DLD1 (cell line): ENCODE measurements at regions not wholly inside any gene's neighbourhood (a gene's known extent, or its start where the extent isn't known, plus 50 kb on each side); places are given as distances from the start of the nearest gene placed in this dataset.
"Not testable (repeated sequence)": the region's sequence is repeated elsewhere in the genome, so short reads cannot be mapped to it uniquely, and the experiment has no call there.

Experiments used
- in situ Hi-C: cut with HindIII; loops from 2 replicates; pipeline ENCODE4 v1.10.0; 2017; ENCODE audit warnings: low sequenced_read_pairs

DNA sequence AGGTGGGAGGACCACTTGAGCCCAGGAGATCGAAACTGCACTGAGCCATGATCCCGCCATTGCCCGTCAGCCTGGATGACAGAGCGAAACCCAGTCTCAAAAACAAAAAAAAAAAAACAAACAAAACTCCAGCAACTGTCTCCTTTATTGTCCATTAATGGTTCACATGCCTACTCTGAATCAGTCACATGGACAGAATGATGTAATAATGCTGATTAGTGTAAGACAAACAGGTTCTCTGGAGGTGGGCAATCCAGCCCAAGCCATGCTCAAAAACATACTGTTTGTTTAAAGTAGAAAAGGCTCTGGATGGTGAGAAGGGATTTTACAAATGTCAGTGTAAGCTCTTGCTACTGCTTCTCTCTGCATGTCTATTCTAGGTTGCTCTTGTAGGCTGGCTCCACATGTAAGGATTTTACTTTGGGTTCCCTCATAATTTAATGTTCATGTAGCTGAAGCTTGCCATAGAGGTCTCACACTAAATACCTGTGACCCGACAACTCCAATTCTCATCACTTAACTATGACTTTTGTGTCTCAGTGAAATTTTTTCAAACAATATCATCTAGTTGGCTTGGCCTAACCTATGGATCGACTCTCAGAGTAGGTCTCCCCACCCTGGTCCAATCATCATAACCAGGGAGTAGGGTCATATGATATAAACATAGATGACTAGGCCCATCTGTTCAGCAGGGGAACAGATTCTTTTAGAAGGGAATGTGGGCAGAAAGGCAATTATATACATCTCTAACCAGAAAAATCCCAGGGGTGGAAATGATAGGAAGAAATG, 83.9 kb upstream of the SLC39A10 start:
- in situ Hi-C loops, result no loop called here

GRCh38 chr2:195570329-195570728, 86.7 kb upstream of the SLC39A10 start:
- in situ Hi-C loops, result no loop called here

DNA sequence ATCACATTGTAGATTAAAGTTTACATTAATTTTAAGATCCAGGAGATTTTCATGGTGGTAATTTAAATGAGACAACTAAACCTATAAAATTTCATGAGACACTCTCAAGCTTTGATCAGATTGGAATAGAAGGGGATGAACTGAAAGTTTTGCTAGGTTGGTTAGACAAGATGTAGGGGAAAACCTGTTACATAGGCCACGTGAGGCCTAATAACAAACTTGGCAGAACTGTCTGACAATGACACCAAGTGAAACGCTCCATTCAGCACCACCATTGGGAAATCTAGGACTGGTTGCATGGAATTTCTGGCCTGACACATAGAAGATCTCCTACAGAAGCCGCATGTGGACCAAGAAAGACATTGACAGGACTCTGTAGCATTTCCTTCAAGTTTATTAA, 87.8 kb upstream of the SLC39A10 start:
- in situ Hi-C loops, result no loop called here

GRCh38 chr2:195564625-195565135, 92.3 kb upstream of the SLC39A10 start:
- in situ Hi-C loops, result not testable (repeated sequence)

DNA sequence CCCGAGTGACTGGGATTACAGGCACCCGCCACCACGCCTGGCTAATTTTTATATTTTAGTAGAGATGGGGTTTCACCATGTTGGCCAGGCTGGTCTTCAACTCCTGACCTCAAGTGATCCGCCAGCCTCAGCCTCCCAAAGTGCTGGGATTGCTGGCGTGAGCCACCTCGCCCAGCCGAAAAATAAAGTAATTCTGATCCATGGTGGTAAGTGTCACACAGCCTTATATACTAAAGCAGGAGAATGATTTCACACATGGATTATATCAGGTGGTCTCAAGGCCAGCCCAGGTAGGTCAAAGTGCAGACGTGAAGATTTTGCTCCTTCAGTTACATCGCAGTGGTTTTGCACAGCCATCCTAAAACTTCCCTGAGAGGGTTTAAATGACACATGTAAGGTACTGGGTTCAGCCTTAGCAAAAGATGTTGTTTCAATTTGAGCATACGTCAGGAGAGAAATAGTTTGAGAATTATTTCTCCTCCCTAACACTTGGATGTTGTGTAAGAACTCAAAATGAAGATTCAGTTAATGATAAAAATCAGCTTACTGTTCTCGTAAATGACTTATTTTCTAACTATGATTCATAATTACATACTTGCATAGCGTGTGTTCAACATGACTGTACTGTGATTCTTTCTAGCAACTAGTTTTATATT, 93.0 kb upstream of the SLC39A10 start:
- in situ Hi-C loops, result no loop called here

DNA sequence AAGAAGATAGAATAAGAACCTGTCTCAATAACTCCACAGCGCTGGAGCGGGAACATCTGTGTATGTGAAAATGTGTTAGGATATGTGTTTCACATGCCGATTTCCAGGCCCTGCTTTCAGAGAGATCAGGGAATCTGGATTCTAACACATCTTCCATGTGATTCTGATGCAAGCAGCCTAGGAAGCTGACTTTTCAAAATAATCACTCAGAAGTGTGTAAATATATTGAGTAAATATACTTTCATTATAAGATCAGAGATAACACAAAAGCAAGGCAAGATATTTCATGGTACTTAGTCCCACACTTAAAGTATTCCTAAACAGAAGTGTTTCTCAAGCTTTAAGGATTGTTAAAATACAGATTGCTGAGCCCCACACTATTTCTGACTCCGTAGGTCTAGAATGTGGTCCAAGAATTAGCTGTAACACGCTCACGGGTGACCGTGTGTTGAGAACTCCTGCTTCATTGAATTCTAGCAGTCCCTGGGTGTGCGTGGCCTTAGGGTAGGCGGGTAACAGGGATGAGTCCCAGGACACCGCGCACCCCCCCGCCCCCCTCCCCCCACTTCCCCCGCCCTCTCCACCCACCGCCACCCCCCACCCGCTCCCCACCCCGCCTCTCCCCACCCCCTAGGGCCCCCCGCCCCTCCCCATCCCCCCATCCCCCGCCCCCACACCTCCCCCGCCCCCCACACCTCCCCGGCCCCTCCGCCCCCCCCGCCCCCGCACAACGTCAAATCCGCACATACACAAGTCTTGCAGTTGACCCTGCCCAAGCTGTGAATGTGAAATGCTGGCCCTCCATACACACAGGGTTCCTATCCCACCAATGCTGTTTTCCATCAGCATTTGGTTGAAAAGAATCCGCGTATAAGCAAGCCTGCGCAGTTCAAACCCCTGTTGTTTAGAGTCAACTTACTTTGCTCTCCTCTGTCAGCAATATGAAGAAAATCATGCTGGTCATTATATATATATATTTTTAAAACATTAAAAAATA, 94.2 kb upstream of the SLC39A10 start:
- in situ Hi-C loops, result no loop called here

- in situ Hi-C loops, result no loop called here
Measured at GRCh38 chr2:195561116-195561921, 95.7 kb upstream of the SLC39A10 start.

DNA sequence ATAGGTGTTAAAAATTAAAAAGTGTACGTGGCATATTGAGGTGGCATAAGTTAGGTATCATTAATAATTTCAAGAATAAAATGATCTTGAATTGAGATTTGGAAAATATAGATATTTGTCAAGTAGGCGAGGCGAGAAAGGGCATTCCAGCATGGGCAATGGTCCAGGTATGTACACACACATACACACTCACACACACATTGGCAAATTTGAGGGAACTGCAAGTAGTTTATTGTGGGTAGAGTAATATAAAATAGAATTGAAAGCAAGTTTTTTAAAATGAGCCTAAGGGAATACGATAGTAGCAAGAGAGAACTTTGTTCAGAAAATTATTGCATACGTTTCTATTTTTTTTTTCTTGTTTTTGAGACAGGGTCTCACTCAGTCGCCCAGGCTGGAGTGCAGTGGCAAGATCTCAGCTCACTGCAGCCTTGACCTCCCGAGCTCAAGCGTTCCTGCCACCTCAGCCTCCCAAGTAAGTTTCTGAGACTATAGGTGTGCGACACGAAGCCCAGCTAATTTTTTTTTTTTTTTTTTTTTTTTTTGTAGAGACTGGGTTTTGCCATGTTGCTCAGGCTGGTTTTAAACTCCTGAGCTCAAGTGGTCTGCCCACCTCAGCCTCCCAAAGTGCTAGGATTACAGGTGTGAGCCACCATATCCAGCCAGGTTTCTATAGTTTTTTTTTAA, 96.7 kb upstream of the SLC39A10 start:
- in situ Hi-C loops, result no loop called here

GRCh38 chr2:195559431-195559914, 97.6 kb upstream of the SLC39A10 start:
- in situ Hi-C loops, result no loop called here

DNA sequence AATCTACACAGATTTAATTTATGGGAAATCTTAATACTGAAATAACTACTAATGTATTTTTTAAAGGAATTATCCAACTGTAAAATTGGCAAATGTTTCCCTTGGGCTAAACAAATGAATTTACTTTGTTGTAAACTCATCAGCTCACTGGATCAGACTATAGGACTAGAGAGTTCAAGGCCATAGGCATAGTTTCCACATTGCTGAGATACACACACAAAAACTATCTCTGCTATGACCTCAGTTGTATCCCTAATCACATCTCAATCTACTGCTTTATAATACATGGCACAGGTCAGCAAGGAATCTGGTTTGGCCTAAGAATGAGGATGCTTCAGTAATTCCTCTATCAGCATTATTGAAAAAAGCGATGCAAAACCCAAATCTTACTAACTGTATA, 101.1 kb upstream of the SLC39A10 start:
- in situ Hi-C loops, result no loop called here

DNA sequence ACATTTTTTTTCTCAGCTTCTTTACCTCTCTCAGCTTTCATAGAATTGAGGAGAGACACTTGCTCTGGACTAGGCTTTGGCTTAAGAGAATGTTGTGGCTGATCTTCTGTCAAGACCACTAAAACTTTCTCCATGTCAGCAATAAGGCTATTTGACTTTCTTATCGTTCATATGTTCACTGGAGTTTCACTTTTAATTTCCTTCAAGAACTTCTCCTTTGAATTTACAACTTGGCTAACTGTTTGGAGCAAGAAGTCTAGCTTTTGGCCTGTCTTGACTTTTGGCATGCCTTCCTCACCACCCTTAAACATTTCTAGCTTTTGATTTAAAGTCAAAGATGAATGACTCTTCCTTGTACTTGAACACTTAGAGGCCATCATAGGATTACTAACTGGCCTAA, 104.4 kb upstream of the SLC39A10 start:
- in situ Hi-C loops, result no loop called here

GRCh38 chr2:195548198-195548940, 108.7 kb upstream of the SLC39A10 start:
- in situ Hi-C loops, result no loop called here

GRCh38 chr2:195547268-195547840, 109.7 kb upstream of the SLC39A10 start:
- in situ Hi-C loops, result not testable (repeated sequence)

DNA sequence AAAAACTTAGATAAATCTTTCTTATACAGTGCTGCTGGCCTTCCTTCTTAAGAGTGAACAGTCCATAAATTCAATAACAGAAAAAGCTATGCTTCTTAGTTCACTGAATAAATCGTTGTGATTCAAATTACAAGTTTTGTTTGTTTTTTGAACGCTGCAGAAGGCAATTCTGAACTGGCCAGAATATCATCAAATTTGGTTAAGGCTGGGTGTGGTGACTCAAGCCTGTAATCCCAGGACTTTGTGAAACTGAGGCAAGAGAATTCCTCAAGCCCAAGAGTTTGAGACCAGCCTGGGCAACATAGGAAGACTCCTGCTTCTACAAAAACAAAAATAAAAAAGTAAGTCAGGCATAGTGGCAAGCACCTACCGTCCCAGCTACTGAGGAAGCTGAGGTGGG, 111.2 kb upstream of the SLC39A10 start:
- in situ Hi-C loops, result no loop called here

- in situ Hi-C loops, result no loop called here
Measured at GRCh38 chr2:195543902-195544894, 112.8 kb upstream of the SLC39A10 start.

- in situ Hi-C loops, result no loop called here
Measured at GRCh38 chr2:195543063-195543462, 114.0 kb upstream of the SLC39A10 start.

DNA sequence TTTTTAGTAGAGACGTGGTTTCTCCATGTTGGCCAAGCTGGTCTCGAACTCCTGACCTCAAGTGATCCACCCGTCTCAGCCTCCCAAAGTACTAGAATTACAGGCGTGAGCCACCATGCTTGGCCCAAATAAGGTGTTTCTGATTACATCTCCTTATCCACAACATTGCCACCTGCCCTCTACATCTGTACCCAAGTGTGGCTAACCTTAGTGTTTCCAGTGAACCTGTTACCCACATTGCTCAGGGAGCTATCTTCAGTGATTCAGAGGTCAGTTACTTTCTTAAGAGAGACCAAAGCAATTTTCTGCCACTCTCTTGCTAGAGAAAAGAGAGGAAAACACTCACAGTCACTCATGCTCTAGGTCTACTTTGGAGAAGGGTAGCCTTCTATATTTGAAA, 115.0 kb upstream of the SLC39A10 start:
- in situ Hi-C loops, result no loop called here
